ENCODE measurements at regions not wholly inside any gene's neighbourhood (a gene's known extent, or its start where the extent isn't known, plus 50 kb on each side); places are given as distances from the start of the nearest gene placed in this dataset.
"Not testable (repeated sequence)": the region's sequence is repeated elsewhere in the genome, so short reads cannot be mapped to it uniquely, and the experiment has no call there.

GRCh38 chr4:54861201-54861600 is 203.4 kb downstream of the KIT start:
- no peak for DNase-seq (ENCODE audit: extremely low read depth in 1 of 2, low read depth in 1 of 2)

GRCh38 chr4:54855191-54855854 is 197.6 kb downstream of the KIT start:
- no peak for DNase-seq (ENCODE audit: extremely low read depth in 1 of 2, low read depth in 1 of 2)

- DNase-seq (ENCODE audit: extremely low read depth in 1 of 2, low read depth in 1 of 2) = no peak
Observed at GRCh38 chr4:54852602-54853001, 194.8 kb downstream of the KIT start.

GRCh38 chr4:54852054-54852453 is 194.3 kb downstream of the KIT start:
- no peak for DNase-seq (ENCODE audit: extremely low read depth in 1 of 2, low read depth in 1 of 2)

GRCh38 chr4:54844911-54845310 is 187.2 kb downstream of the KIT start:
- no peak for DNase-seq (ENCODE audit: extremely low read depth in 1 of 2, low read depth in 1 of 2)

- DNase-seq (ENCODE audit: extremely low read depth in 1 of 2, low read depth in 1 of 2) = no peak
Observed at GRCh38 chr4:54843946-54844345, 186.2 kb downstream of the KIT start.

GRCh38 chr4:54843106-54843505 is 185.3 kb downstream of the KIT start:
- no peak for DNase-seq (ENCODE audit: extremely low read depth in 1 of 2, low read depth in 1 of 2)

- no peak for DNase-seq (ENCODE audit: extremely low read depth in 1 of 2, low read depth in 1 of 2)
Observed at GRCh38 chr4:54842656-54843055, 184.9 kb downstream of the KIT start.

GRCh38 chr4:54842226-54842625 is 184.5 kb downstream of the KIT start:
- no peak for DNase-seq (ENCODE audit: extremely low read depth in 1 of 2, low read depth in 1 of 2)

- DNase-seq (ENCODE audit: extremely low read depth in 1 of 2, low read depth in 1 of 2) = no peak
Observed at GRCh38 chr4:54840992-54841768, 183.4 kb downstream of the KIT start.

GRCh38 chr4:54840430-54840829 is 182.7 kb downstream of the KIT start:
- no peak for DNase-seq (ENCODE audit: extremely low read depth in 1 of 2, low read depth in 1 of 2)

- no peak for DNase-seq (ENCODE audit: extremely low read depth in 1 of 2, low read depth in 1 of 2)
Observed at GRCh38 chr4:54838301-54838700, 180.5 kb downstream of the KIT start.

- no peak for DNase-seq (ENCODE audit: extremely low read depth in 1 of 2, low read depth in 1 of 2)
Observed at GRCh38 chr4:54837576-54838140, 179.9 kb downstream of the KIT start.

- not testable (repeated sequence) for DNase-seq (ENCODE audit: extremely low read depth in 1 of 2, low read depth in 1 of 2)
Observed at GRCh38 chr4:54828361-54828760, 170.6 kb downstream of the KIT start.

- DNase-seq (ENCODE audit: extremely low read depth in 1 of 2, low read depth in 1 of 2) = no peak
Observed at GRCh38 chr4:54823616-54824015, 165.9 kb downstream of the KIT start.

- DNase-seq (ENCODE audit: extremely low read depth in 1 of 2, low read depth in 1 of 2) = no peak
Observed at GRCh38 chr4:54819034-54819433, 161.3 kb downstream of the KIT start.

- no peak for DNase-seq (ENCODE audit: extremely low read depth in 1 of 2, low read depth in 1 of 2)
Observed at GRCh38 chr4:54818481-54818880, 160.7 kb downstream of the KIT start.

- no peak for DNase-seq (ENCODE audit: extremely low read depth in 1 of 2, low read depth in 1 of 2)
Observed at GRCh38 chr4:54813674-54814073, 155.9 kb downstream of the KIT start.

- DNase-seq (ENCODE audit: extremely low read depth in 1 of 2, low read depth in 1 of 2) = no peak
Observed at GRCh38 chr4:54806351-54806750, 148.6 kb downstream of the KIT start.

GRCh38 chr4:54802336-54802735 is 144.6 kb downstream of the KIT start:
- no peak for DNase-seq (ENCODE audit: extremely low read depth in 1 of 2, low read depth in 1 of 2)

GRCh38 chr4:54800831-54801530 is 143.2 kb downstream of the KIT start:
- no peak for DNase-seq (ENCODE audit: extremely low read depth in 1 of 2, low read depth in 1 of 2)

- DNase-seq (ENCODE audit: extremely low read depth in 1 of 2, low read depth in 1 of 2) = no peak
Observed at GRCh38 chr4:54794579-54794978, 136.8 kb downstream of the KIT start.

Measured in stimulated activated CD8-positive, alpha-beta memory T cell treated with anti-CD3 and anti-CD28 coated beads, Interleukin-7, amount 100 ng/mL, for 48 hours (primary cell).